GM21360 (cell line): ENCODE measurements at regions not wholly inside any gene's neighbourhood (a gene's known extent, or its start where the extent isn't known, plus 50 kb on each side); places are given as distances from the start of the nearest gene placed in this dataset.

Experiments
- ATAC-seq: cut with Tn5 transposase; IDR thresholded peaks from one replicate; pipeline ENCODE4 v1.9.1; 2021; ENCODE audit warnings: mild to moderate bottlenecking, moderate library complexity; ENCODE audit not compliant: unreplicated experiment

GRCh38 chr4:30837131-30837539 lies 117.0 kb downstream of the PCDH7 start:
- ATAC-seq, result no peak

DNA sequence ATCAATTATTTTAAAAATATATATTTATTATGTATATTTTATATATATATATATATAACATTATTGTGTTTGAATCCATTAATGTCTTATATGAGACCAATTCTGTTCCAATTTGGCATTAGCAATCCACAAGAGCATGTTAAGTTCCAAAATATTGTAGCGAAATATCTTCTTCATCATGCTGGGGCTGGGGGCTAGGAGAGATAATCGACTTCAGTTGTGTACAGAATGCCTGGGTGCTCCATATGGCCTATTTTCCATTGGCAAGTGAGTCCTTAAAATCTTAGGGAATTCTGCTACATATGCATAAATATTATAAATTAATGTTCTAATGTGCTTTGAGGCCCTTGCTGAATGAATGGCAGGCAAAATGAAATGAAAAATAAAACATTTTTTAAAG lies 117.7 kb downstream of the PCDH7 start:
- no peak for ATAC-seq

- ATAC-seq, result no peak
Observed at GRCh38 chr4:30838331-30838730, 118.2 kb downstream of the PCDH7 start.

GRCh38 chr4:30839583-30840520 lies 119.7 kb downstream of the PCDH7 start:
- no peak for ATAC-seq

DNA sequence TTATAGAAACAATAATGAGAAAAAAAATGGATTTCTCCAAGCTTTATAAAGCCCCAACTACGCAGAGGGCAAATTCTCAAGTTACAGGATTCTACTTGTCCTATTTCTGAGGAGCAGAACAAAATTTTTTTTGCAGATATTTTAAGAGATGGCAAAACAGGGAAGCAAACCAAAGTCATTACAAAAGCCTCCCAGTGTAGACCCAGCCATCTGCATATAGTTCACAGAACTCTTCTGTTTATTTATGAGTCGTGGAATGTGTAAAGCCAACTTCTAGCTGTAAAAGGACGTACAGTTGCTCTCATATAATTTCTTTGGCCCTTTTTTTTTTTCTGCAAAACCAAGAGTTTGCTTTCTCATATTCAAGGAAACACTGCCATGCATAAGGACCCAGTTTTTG lies 120.4 kb downstream of the PCDH7 start:
- ATAC-seq, result no peak

GRCh38 chr4:30842142-30842541 lies 122.0 kb downstream of the PCDH7 start:
- no peak for ATAC-seq

DNA sequence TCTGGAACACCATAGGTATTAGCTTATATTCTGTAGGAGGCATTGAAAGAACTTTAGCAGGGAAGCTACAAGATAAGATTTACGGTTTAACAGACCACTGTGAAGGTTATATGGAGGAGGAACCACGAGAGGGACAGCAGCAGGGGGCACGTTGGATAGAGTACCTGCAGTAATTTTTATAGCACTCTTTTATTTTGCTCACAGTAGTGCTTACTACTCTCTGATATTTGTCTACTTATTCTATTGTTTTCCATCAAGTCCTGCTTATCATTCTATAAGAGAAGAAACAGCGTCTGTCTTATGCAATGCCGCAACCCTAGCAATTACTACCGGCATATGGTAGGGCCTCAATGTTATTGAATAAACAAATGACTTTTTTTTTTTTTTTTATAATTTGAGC lies 122.5 kb downstream of the PCDH7 start:
- ATAC-seq, result no peak

DNA sequence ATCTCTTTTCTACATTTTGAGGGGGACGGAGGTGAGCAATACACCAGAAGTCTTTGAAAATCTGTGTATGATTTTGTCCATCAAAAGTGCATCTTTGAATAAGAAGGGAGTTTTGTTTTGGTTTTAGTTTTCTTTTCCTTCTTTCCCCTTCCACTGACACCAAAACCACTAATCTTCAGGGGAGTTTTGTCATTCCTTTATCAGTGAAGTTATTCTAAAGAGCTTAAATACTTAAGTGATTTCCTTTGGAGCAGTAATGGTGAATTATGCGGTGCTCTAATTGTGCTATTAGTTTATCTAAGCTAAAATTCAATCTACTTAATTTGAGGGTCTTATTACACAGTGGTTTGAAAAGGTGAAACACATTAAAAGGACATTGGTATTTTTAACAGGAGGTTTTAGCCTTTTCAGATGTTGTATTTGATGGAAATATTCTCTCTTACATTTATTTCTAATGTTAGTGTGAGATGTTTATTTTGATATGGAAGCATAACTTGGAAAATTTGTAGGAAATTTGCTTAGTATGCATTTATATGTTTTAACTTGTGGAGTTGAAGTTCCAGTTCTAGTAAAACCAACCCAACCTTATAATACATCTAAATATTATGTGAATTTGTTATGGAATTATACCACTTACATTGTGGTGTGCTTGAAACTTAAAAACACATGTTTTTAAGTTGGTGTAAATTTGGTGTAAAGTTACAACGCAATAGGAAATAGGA lies 124.9 kb downstream of the PCDH7 start:
- no peak for ATAC-seq

DNA sequence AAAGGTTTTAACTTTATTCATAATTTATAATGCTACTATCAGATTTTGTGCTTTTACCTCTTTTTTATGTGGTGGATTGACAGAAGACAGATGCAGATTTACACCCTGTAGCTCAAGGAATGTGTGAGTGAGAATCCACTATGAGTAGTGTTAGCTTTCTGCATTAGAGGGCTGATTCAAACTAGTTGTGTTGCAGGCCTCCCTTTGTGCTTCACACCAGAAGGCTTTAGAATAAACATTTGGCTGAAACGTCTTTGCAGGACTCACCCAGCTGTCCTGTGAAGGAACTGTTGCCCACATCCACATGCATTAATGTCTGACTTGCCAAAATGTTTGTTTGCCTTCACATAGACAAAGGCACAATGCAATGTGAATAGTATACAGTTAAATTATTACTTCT lies 127.0 kb downstream of the PCDH7 start:
- ATAC-seq, result no peak

DNA sequence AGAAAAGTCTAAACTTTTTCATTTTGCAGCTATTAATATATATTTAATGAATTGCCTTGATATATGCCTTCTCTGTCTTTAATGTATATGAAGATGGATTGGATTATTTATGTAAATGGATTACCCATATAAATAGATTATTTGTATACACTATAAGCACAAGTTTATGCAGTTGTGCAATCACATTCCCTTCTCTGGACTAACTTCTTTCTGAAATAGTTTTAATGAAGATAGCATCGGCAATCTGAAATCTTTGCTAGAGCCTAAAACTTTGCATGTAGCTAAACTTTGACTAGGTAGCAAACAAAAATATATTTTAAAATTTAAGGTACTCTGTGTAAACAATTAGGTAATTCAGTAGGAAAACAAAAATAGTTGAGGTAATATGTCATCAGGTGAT lies 127.8 kb downstream of the PCDH7 start:
- ATAC-seq, result no peak

GRCh38 chr4:30854531-30854930 lies 134.4 kb downstream of the PCDH7 start:
- ATAC-seq, result no peak

- no peak for ATAC-seq
Observed at GRCh38 chr4:30855232-30855631, 135.1 kb downstream of the PCDH7 start.

DNA sequence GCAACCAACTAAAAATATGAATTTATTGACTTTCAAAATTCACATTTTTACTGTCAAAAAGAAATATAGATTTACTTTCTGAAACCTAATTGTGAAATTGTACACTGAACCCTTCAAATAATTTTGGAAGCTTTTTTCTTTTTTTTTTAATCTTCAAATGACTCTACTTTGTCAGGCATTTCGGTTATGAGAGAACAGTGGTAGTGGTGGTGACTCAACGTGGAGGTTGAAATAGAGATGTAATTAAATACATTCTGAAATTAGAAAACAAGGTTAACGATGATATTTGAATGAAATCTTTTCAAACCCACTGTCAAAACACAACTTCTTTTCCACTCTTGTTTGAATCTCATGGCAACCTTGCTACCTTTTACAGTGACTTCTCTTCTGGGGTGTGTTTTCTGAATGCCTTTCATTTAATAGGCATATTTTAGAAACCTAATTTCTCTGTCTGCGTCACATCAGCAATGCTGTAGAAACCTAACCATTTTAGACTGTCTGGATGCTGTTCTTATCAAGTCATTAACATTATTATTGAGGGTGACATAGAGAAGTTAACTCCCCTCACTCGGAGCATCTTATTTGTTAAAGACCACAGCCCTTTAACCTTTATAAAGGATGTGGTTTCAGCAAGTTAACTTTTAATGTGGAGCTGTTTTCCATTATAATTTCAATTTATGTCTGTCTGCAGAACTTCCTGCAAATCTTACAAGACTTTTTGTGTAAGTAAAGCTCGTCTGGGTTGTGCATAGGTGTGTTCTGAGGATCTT lies 136.8 kb downstream of the PCDH7 start:
- no peak for ATAC-seq

DNA sequence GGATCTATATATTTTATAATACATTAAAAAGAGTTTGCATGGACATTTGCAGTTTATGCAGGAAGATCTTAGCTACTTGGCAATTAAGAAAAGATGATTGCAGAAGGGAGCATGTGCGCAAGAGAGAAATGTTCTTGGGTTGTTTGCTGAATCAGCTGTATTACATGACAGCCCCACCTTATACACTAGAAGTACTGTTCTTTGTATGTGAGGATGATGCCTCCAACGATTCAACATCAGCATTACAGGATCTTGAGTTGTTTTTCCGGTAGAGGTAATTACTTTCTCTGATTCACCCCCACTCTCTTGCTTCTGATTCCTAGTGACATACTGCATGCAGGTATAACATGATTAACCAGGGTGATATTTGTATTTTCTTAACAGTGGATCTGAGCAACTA lies 140.8 kb downstream of the PCDH7 start:
- ATAC-seq, result no peak

DNA sequence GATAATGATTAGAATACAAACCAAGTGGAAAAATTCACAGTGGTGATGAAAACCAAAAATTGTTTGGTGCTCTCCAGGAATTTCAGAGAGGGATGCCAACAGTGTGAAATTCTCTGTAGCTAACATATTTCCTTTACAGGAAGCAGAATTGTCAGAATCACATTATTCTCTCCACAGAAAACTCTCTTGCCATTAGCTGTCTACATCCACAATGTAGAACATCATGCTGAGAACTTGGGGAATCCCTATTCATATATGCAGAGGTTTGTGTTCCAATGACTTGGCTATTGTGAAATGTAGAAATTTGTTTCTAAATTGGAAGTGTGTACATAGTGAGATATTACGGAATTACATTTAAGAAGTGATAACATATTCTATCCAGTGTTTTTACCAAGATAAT lies 142.0 kb downstream of the PCDH7 start:
- ATAC-seq, result no peak

GRCh38 chr4:30863021-30863420 lies 142.9 kb downstream of the PCDH7 start:
- no peak for ATAC-seq

- no peak for ATAC-seq
Observed at GRCh38 chr4:30865691-30866090, 145.5 kb downstream of the PCDH7 start.

DNA sequence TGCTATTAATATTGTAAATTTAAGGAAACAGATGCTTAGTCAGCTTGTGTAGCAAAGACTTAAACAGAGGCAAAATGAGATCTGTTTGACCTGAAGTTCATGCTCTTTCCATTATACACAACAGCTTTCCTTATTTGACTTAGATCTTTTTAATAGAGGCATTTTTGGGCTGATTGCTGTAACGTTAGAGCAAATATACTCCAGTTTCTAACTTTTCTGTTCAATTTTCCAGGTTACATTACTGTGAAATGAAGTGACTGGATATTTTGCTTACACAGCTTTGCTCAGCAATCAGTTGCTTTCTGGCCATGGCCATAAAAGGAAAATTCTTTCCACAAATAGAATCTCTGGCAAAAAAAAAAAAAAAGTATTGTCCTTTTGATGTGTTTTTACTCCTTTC lies 146.2 kb downstream of the PCDH7 start:
- no peak for ATAC-seq

DNA sequence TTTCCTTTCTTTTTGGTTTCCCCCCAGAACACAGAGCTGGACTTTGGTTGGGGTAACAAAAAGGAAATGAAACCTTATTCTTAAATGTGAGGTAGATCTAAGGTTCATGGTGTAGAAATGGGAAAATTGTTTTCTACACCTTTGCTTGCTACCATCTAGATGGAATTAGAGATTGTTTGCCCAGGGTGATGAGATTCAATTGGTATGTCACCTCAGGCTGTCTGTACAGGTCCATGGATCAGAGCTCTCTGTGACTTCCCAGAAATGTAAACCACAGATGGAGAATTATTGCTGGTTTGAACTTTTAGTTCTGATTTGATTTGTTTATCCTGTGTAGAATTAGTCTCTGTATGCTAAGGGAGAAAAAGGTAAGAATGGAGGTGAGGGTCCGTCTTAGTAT lies 146.7 kb downstream of the PCDH7 start:
- no peak for ATAC-seq

GRCh38 chr4:30867427-30867826 lies 147.3 kb downstream of the PCDH7 start:
- no peak for ATAC-seq

DNA sequence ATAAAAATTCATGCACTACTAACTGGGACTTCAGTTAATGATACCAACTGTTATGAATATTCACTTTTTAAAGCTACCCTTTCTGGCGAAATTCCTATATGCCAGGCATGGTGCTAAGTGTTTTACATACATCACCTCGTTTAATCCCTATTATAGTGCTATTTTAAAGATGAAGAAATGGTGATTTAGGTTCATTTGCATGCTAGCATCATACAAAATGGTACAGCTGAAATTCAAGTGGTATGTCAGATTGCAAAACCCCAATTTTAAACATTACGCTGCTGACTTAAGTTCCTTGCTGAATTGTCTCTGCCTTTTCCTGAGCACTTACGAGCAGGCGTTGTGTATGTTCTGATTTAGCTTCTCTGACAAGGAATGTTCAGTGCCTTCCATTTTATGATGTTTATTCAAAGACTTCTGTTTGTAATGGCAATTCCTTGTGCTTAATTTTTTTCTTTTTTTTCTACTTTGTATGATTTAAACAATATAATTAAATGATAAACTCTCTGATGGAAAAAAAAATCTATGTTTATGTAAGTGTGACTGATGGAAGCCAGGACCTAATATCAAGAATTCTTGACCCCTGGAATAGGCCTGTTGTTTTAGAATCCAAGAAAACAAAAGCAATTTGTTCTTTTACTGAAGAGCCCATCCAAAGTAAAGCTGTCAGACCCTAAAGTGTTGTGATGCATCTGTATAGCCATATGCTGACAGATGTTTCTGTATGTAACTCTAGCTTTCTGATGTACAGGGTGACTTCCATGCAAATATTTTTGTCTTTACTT lies 148.1 kb downstream of the PCDH7 start:
- no peak for ATAC-seq
